AG04449 (cell line): ENCODE measurements at regions not wholly inside any gene's neighbourhood (a gene's known extent, or its start where the extent isn't known, plus 50 kb on each side); places are given as distances from the start of the nearest gene placed in this dataset.
"Not testable (repeated sequence)": the region's sequence is repeated elsewhere in the genome, so short reads cannot be mapped to it uniquely, and the experiment has no call there.

ENCODE experiments used
- CTCF ChIA-PET: fragments of 350-600 bp; formaldehyde crosslinking; extraction: SDS; loops from one replicate; lab custom pipeline; 2021; ENCODE audit warnings: antibody characterized with exemption; lab: Yijun Ruan, JAX
- POLR2A ChIA-PET: fragments of 400-600, 350-600 bp; formaldehyde crosslinking; extraction: SDS; loops from one replicate; lab custom pipeline; 2020; ENCODE audit warnings: antibody characterized with exemption, inconsistent platforms; lab: Yijun Ruan, JAX
- DNase-seq: peaks from one replicate; pipeline ENCODE4 v3.0.0-alpha.2; 2010; ENCODE audit warnings: low read depth, low spot score
- H3K4me3 ChIP-seq: 2 replicates; pipeline ENCODE4 v1.5.1; 2011; ENCODE audit warnings: low read depth, mild to moderate bottlenecking, control low read depth, low read length
- TF ChIP-seq, protein P1 (sequence below): IDR thresholded peaks from one replicate; pipeline ENCODE4 v1.5.1; 2011; ENCODE audit warnings: mild to moderate bottlenecking, moderate library complexity, low read length, control low read depth, inconsistent platforms; ENCODE audit not compliant: insufficient read depth; ENCODE audit errors: missing control alignments

DNA sequence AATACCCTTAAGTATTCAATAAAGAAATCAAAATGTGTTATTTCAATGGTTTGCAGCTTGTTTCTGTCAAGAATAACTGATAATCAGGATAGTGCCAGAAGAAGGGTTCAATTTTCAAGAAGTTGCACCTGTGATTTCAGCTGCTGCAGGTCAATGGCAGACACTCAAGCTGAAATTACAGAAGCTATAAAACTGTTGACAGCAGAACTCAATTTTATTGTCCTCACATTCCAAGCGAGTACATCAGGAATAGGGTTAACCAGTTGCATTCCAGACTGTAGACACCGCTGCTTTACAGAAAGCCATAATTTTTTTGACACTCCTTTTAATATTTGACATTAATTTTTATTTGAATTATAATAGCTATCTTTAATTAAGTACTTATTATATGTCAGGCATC, 364.1 kb downstream of the CGGBP1 start:
- CTCF ChIA-PET = no interaction called here
- POLR2A ChIA-PET = no interaction called here
- TF ChIP-seq, protein P1, sequence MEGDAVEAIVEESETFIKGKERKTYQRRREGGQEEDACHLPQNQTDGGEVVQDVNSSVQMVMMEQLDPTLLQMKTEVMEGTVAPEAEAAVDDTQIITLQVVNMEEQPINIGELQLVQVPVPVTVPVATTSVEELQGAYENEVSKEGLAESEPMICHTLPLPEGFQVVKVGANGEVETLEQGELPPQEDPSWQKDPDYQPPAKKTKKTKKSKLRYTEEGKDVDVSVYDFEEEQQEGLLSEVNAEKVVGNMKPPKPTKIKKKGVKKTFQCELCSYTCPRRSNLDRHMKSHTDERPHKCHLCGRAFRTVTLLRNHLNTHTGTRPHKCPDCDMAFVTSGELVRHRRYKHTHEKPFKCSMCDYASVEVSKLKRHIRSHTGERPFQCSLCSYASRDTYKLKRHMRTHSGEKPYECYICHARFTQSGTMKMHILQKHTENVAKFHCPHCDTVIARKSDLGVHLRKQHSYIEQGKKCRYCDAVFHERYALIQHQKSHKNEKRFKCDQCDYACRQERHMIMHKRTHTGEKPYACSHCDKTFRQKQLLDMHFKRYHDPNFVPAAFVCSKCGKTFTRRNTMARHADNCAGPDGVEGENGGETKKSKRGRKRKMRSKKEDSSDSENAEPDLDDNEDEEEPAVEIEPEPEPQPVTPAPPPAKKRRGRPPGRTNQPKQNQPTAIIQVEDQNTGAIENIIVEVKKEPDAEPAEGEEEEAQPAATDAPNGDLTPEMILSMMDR = no peak
- H3K4me3 ChIP-seq = no peak overlapping the region
- no peak for DNase-seq

DNA sequence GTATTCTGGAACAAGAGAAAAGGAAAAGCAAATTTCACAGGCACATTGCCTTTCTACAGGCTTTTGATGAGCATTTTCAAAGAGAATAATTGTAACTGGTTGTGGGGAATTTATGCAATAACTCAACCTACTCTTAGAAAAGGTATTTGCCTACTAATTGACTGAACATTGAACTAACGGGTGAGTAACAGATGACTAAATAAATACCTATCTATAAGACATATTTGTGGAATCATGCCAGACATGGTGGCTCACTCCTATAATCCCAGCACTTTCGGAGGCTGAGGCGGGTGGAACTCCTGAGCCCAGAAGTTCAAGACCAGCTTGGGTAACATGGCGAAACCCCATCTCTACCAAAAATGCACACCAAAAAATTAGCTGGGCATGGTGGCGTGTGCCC, 367.7 kb downstream of the CGGBP1 start:
- H3K4me3 ChIP-seq = no peak overlapping the region
- TF ChIP-seq, protein P1 = no peak
- CTCF ChIA-PET = no interaction called here
- DNase-seq = no peak
- POLR2A ChIA-PET = no interaction called here

DNA sequence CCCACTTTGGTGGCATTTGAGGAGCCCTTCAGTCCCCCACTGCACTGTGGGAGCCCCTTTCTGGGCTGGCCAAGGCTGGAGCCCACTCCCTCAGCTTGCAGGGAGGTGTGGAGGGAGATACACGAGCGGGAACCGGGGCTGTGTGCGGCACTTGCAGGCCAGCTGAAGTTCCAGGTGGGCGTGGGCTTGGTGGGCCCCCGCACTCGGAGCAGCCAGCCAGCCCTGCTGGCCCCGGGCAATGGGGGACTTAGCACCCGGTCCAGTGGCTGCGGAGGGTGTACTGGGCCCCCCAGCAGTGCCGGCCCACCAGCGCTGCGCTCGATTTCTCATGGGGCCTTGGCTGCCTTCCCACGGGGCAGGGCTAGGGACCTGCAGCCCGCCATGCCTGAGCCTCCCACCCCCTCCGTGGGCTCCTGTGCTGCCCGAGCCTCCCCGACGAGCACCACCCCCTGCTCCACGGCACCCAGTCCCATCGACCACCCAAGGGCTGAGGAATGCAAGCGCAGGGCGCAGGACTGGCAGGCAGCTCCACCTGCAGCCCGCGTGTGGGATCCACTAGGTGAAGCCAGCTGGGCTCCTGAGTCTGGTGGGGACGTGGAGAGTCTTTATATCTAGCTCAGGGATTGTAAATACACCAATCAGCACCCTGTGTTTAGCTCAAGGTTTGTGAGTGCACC, 379.7 kb downstream of the CGGBP1 start:
- CTCF ChIA-PET, POLR2A ChIA-PET, H3K4me3 ChIP-seq, DNase-seq: not testable (repeated sequence)

DNA sequence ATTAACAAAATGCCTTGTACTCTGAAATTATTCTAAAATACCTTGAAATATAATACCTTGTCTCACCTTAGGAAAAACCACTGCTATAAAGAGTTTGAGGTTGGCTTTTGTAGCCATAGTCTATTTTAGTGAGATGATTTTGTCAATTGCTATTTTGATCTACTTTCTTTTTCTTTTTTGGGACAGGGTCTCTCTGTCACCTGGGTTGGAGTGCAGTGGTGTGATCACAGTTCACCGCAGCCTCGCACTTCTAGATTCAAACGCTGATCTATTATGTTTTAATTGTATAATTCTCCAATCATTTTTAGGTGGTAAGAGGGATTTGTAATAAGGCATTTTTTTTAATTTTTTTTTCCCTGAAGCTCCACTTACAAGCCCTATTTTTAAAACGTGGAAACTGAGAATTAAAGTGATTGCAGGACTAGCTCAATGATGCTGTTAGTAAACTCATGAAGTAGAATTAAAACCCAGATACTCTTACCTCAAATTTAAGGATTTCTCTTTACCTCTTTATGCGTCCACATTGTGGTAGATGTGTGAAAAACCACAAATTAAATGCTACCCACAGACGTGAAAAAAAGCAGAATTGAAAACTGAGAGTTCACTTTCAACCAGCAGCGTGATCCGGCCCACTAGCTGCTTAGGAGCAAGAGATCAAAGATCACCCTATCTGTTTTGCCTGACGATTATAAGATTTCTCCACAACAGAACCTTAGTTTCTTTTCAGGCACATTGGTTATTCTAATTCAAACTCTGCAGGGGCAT, 384.2 kb downstream of the CGGBP1 start:
- DNase-seq = no peak
- ChIA-PET POLR2A (no interaction called here), CTCF (no interaction called here)
- TF ChIP-seq, protein P1 = no peak
- H3K4me3 ChIP-seq = no peak overlapping the region

DNA sequence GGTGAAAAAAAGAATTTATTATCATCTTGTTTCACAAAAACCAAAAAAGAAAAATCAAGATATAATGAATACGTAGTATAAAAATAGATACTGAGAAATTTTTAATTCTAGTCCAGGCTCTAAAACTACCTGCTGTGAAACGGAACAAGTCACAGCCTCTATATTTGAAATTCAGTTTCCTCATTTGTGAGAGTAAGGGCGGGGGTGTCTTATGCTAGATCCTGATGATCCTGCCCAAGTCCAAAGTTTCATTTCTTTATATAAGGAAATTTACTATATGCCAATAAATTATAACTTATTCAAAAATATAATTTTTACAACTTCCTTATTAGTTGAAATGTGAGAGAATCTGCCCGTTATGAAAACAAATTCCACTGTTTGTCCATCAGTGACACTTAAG, 385.7 kb downstream of the CGGBP1 start:
- H3K4me3 ChIP-seq = no peak overlapping the region
- CTCF ChIA-PET = no interaction called here
- TF ChIP-seq, protein P1 = no peak
- POLR2A ChIA-PET = no interaction called here
- DNase-seq = no peak

DNA sequence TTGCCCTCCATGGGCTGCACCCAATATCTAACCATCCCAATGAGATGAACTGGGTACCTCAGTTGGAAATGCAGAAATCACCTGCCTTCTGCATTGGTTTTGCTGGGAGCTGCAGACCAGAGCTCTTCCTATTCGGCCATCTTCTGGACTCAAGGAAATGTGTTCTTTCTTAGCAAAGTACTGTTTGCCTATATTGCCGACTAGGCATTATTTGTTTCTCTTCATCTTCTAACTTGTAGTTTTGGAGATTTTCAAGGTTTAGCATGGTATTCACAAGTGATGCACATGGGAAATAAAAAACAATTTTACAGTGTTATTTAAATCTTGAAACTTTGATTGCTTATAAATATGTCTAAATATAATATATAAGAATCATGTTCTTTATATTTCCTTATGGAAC, 377.8 kb upstream of the POU1F1 start:
- CTCF ChIA-PET = no interaction called here
- POLR2A ChIA-PET = no interaction called here

DNA sequence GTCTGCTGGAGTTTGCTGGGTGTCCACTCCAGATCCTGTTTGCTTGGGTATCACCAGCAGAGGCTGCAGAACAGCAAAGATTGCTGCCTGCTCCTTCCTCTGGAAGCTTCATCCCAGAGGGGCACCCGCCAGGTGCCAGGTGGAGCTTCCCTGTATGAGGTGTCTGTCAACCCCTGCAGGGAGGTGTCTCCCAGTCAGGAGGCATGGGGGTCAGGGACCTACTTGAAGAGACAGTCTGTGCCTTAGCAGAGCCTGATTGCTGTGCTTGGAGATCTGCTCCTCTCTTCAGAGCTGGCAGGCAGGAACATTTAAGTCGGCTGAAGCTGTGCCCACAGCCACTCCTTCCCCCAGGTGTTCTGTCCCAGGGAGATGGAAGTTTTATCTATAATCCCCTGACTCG, 376.8 kb upstream of the POU1F1 start:
- DNase-seq, POLR2A ChIA-PET, H3K4me3 ChIP-seq, CTCF ChIA-PET: not testable (repeated sequence)

More for the DNA sequence above, 377.8 kb upstream of the POU1F1 start:
- TF ChIP-seq, protein P1 = no peak
- DNase-seq = no peak
- no peak overlapping the region for H3K4me3 ChIP-seq
